ENCODE measurements at regions not wholly inside any gene's neighbourhood (a gene's known extent, or its start where the extent isn't known, plus 50 kb on each side); places are given as distances from the start of the nearest gene placed in this dataset.

- no peak for TF ChIP-seq POLR2A (IDR thresholded peaks at IDR 0.05)
- TF ChIP-seq CTCF (IDR thresholded peaks at IDR 0.05), result no peak
Measured at GRCh38 chr1:81032973-81033425, 767.7 kb upstream of the ADGRL2 start.

Data from breast epithelium (tissue), 3 donors.